Karpas-422 (cell line): ENCODE measurements at regions not wholly inside any gene's neighbourhood (a gene's known extent, or its start where the extent isn't known, plus 50 kb on each side); places are given as distances from the start of the nearest gene placed in this dataset.
A peak's percentile ranks its signal among the peaks of the same experiment; 100 is the strongest.

Experiments used
- DNase-seq: peaks from one replicate; pipeline ENCODE4 v3.0.0-alpha.2; 2015
- H2AFZ ChIP-seq: fragments of 200-600 bp; sonication (generic); 2 replicates; pipeline ENCODE4 v1.6.1; 2014; ENCODE audit warnings: antibody characterized with exemption, low read length, mixed read lengths
- H3K27ac ChIP-seq: fragments of 200-600 bp; sonication (generic); 2 replicates; pipeline ENCODE4 v1.5.1; 2014; ENCODE audit warnings: mild to moderate bottlenecking, low read length, moderate library complexity
- H3K27me3 ChIP-seq: fragments of 200-600 bp; sonication (generic); 2 replicates; pipeline ENCODE4 v1.6.1; 2014; ENCODE audit warnings: low read length, mixed read lengths
- H3K36me3 ChIP-seq: fragments of 200-600 bp; sonication (generic); 2 replicates; pipeline ENCODE4 v1.6.1; 2014; ENCODE audit warnings: low read length, mixed read lengths; ENCODE audit not compliant: insufficient read depth
- H3K4me1 ChIP-seq: fragments of 200-600 bp; sonication (generic); 2 replicates; pipeline ENCODE4 v1.6.1; 2014; ENCODE audit warnings: mild to moderate bottlenecking, low read length, mixed read lengths
- H3K4me2 ChIP-seq: fragments of 200-600 bp; sonication (generic); 2 replicates; pipeline ENCODE4 v1.6.1; 2014; ENCODE audit warnings: low read length, low read depth, mild to moderate bottlenecking; ENCODE audit not compliant: poor library complexity, severe bottlenecking
- H3K4me3 ChIP-seq: fragments of 200-600 bp; sonication (generic); 2 replicates; pipeline ENCODE4 v1.5.1; 2014; ENCODE audit warnings: mild to moderate bottlenecking, antibody characterized with exemption, low read length, mixed read lengths
- H3K79me2 ChIP-seq: fragments of 200-600 bp; sonication (generic); 2 replicates; pipeline ENCODE4 v1.6.1; 2014; ENCODE audit warnings: mild to moderate bottlenecking, low read length, mixed read lengths
- H3K9ac ChIP-seq: fragments of 200-600 bp; sonication (generic); 2 replicates; pipeline ENCODE4 v1.6.0; 2014; ENCODE audit warnings: low read length
- H3K9me2 ChIP-seq: fragments of 200-600 bp; sonication (generic), shearing (Covaris generic); replicated peaks from 2 replicates; pipeline ENCODE4 v1.6.0; 2014; ENCODE audit warnings: mild to moderate bottlenecking, low read length, moderate library complexity; ENCODE audit not compliant: insufficient read depth
- H3K9me3 ChIP-seq: fragments of 300-700, 200-600 bp; sonication (generic); 2 replicates; pipeline ENCODE4 v1.6.1; 2014; ENCODE audit warnings: low read length, mixed read lengths
- H4K20me1 ChIP-seq: fragments of 200-600 bp; sonication (generic); 2 replicates; pipeline ENCODE4 v1.6.1; 2014; ENCODE audit warnings: mild to moderate bottlenecking, antibody characterized with exemption, low read length, low read depth; ENCODE audit not compliant: insufficient read depth

DNA sequence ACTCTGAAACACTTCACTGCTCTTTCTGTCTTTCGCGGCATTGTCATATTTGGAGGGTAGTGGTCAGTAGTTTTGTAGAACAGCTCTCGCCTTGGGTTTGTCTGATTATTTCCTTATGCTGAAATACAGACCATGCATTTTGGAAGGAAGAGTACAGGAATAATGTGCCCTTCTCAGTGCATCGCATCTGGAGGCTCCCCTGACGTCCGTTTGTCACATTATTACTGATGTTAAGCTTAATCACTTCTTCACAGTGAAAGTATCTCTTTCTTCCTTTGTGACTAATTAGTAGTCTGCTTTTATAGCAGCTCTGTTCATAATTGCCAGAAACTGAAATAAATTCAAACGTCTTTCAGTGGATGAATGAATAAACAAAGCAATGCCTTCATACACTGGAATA lies 85.7 kb upstream of the CXADR start:
- Histone ChIP-seq H3K27ac (no peak overlapping the region), H3K4me3 (no peak overlapping the region), H3K79me2 (no peaks in the 10 kb centered on the region), H4K20me1 (no peaks in the 10 kb centered on the region), H3K4me2 (no peak overlapping the region), H3K9me3 (no peaks in the 10 kb centered on the region), H3K9me2 (no peaks in the 10 kb centered on the region), H3K27me3 (0 out of 2 replicates have a peak, but pooled peaks cover 3% of the 10 kb centered on the region), H3K4me1 (peaks cover 33% of the 10 kb centered on the region), H3K9ac (no peak overlapping the region), H3K36me3 (no peaks in the 10 kb centered on the region), H2AFZ (no peak overlapping the region)
- no peak for DNase-seq

DNA sequence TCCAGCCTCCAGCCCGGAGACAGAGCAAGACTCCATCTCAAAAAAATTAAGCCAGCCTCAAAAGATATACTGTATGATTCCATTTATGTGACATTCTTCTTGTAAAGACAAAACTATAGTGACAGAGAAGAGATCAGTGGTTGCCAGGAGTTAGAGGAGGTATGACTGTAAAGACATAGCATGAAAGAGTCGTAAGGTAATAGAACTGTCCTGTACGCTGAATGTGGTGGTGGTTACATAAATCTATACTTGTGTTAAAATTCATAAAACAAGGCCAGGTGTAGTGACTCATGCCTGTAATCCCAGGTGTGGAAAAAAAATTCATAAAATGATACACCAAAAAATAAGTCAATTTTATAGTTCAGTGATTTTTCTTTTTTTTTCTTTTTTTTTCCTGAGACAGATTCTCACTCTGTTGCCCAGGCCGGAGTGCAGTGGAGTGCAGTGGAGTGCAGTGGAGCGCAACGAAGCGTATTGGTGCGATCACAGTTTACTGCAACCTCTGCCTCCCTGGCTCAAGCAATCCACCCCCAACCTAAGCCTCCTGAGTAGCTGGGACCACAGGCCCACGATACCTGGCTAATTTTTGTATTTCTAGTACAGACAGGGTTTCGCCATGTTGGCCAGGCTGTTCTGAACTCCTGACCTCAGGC lies 84.9 kb upstream of the CXADR start:
- Histone ChIP-seq H3K4me1 (peaks cover 33% of the 10 kb centered on the region), H3K36me3 (no peaks in the 10 kb centered on the region), H3K9ac (no peak overlapping the region), H2AFZ (no peak overlapping the region), H3K9me3 (no peaks in the 10 kb centered on the region), H3K27ac (peak overlapping the region; percentile 86), H4K20me1 (no peaks in the 10 kb centered on the region), H3K27me3 (0 out of 2 replicates have a peak, but pooled peaks cover 3% of the 10 kb centered on the region), H3K79me2 (no peaks in the 10 kb centered on the region), H3K4me3 (no peak overlapping the region), H3K9me2 (no peaks in the 10 kb centered on the region), H3K4me2 (peak overlapping the region; percentile 25)
- peak; percentile 82 for DNase-seq

DNA sequence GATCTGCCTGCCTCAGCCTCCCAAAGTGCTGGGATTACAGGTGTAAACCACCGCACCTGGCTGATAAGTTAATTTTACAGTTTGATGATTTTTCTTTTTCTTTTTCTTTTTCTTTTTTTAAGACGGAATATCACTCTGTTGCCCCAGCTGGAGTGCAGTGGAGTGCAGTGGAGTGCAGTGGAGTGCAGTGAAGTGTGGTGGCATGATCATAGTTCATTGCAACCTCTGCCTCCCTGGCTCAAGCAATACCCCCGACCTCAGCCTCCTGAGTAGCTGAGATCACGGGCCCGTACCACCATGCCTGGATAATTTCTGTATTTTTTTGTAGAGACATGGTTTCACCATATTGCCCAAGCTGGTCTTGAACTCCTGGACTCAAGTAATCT lies 84.4 kb upstream of the CXADR start:
- Histone ChIP-seq H3K4me3 (no peak overlapping the region), H3K9ac (no peak overlapping the region), H3K79me2 (no peaks in the 10 kb centered on the region), H3K27me3 (0 out of 2 replicates have a peak, but pooled peaks cover 3% of the 10 kb centered on the region), H3K4me1 (peaks cover 33% of the 10 kb centered on the region), H4K20me1 (no peaks in the 10 kb centered on the region), H3K36me3 (no peaks in the 10 kb centered on the region), H3K9me3 (no peaks in the 10 kb centered on the region), H2AFZ (no peak overlapping the region), H3K4me2 (no peak overlapping the region), H3K27ac (peak overlapping the region; percentile 86), H3K9me2 (no peaks in the 10 kb centered on the region)
- peak; percentile 68 for DNase-seq

DNA sequence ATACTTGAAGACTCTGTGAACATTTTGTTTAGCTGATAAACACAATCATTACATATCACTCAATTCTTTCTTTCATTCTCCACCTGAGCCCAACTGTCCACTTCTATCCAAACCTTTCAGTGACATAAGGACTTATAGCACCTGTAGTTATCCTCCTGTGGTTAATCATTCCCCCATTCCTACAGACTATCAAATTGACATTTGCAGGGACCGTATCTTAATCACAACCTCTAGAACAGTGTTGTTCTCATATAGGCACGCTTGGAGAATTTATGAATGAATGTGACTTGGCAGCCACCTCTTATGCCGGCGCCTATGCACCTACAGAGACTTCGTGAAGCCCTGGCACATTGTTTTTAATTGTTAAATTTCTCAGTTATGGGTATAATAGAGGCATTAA lies 83.9 kb upstream of the CXADR start:
- Histone ChIP-seq H3K9ac (no peak overlapping the region), H3K4me3 (no peak overlapping the region), H3K79me2 (no peaks in the 10 kb centered on the region), H3K9me2 (no peaks in the 10 kb centered on the region), H4K20me1 (no peaks in the 10 kb centered on the region), H3K9me3 (no peaks in the 10 kb centered on the region), H3K4me1 (peaks cover 33% of the 10 kb centered on the region), H3K4me2 (no peak overlapping the region), H3K27ac (peak overlapping the region; percentile 86), H3K27me3 (0 out of 2 replicates have a peak, but pooled peaks cover 3% of the 10 kb centered on the region), H3K36me3 (no peaks in the 10 kb centered on the region), H2AFZ (no peak overlapping the region)
- DNase-seq, result no peak

DNA sequence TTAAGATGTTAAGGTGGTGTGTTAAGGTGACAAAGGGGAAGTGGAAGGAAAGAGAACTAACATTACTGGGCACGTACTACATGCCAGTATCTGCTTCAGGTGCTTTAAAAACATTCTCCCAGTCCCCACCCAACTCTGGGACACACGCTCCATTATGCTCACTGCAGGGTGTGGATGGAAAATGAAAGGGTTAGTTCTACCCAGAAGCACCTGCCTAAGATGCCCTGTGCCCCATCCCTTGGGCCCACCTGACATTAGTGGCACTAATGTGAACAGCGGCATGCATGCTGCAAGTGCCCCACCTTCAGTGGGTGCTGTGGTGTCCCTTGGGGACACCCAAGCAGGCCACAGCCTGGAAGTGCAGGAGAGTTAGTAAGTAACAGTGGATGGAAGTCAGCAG lies 82.9 kb upstream of the CXADR start:
- Histone ChIP-seq H3K36me3 (no peaks in the 10 kb centered on the region), H3K9me2 (no peaks in the 10 kb centered on the region), H3K79me2 (no peaks in the 10 kb centered on the region), H3K4me1 (peaks cover 33% of the 10 kb centered on the region), H3K27ac (no peak overlapping the region), H3K4me2 (peak overlapping the region; percentile 11), H4K20me1 (no peaks in the 10 kb centered on the region), H3K9me3 (no peaks in the 10 kb centered on the region), H3K9ac (no peak overlapping the region), H3K4me3 (no peak overlapping the region), H2AFZ (no peak overlapping the region), H3K27me3 (0 out of 2 replicates have a peak, but pooled peaks cover 3% of the 10 kb centered on the region)
- no peak for DNase-seq

DNA sequence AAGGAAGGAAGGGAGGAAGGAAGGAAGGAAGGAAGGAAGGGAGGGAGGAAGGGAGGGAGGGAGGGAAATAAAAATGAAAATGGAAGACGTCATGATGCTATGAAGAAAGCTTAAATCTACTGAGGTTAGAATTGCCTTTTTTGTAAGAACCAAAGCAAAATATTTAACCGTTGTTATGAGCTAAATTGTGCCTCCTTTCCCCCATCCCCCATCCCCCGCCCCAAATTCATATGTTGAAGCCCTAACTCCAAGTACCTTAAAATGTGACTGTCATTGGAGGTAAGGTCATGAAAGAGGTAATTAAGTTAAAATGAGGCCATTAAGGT lies 80.1 kb upstream of the CXADR start:
- Histone ChIP-seq H3K4me1 (peaks cover 27% of the 10 kb centered on the region), H4K20me1 (no peaks in the 10 kb centered on the region), H3K27ac (no peak overlapping the region)

DNA sequence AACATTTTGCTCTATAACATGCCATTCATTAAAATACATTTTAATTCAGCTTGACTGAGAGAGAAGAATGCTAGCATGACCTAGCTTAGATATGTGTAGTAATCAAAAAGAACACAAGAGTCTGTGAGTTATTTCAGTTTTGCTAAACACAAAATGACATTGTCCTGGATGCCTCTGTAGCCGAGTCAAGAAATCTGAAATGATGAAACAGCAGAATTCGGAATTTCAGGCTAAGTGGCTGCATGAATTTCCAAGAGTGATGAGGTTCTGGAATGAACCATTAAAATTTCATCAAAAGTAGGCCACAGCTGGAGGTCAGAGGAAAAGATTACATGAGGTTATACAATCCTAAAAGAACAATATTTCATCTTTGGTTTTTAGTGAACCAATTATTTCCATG lies 79.1 kb upstream of the CXADR start:
- DNase-seq, result no peak
- Histone ChIP-seq H3K4me3 (no peak overlapping the region), H4K20me1 (no peaks in the 10 kb centered on the region), H3K27ac (no peak overlapping the region), H3K27me3 (no peaks in the 10 kb centered on the region), H3K9me3 (no peaks in the 10 kb centered on the region), H3K9ac (no peak overlapping the region), H2AFZ (no peak overlapping the region), H3K79me2 (no peaks in the 10 kb centered on the region), H3K9me2 (no peaks in the 10 kb centered on the region), H3K4me2 (no peak overlapping the region), H3K4me1 (peaks cover 22% of the 10 kb centered on the region), H3K36me3 (no peaks in the 10 kb centered on the region)

More for the DNA sequence above, 80.1 kb upstream of the CXADR start:
- Histone ChIP-seq H3K9ac (no peak overlapping the region), H3K36me3 (no peaks in the 10 kb centered on the region), H3K79me2 (no peaks in the 10 kb centered on the region), H3K4me2 (no peak overlapping the region), H3K27me3 (no peaks in the 10 kb centered on the region), H3K9me2 (no peaks in the 10 kb centered on the region), H3K4me3 (no peak overlapping the region), H2AFZ (no peak overlapping the region), H3K9me3 (no peaks in the 10 kb centered on the region)
- no peak for DNase-seq

DNA sequence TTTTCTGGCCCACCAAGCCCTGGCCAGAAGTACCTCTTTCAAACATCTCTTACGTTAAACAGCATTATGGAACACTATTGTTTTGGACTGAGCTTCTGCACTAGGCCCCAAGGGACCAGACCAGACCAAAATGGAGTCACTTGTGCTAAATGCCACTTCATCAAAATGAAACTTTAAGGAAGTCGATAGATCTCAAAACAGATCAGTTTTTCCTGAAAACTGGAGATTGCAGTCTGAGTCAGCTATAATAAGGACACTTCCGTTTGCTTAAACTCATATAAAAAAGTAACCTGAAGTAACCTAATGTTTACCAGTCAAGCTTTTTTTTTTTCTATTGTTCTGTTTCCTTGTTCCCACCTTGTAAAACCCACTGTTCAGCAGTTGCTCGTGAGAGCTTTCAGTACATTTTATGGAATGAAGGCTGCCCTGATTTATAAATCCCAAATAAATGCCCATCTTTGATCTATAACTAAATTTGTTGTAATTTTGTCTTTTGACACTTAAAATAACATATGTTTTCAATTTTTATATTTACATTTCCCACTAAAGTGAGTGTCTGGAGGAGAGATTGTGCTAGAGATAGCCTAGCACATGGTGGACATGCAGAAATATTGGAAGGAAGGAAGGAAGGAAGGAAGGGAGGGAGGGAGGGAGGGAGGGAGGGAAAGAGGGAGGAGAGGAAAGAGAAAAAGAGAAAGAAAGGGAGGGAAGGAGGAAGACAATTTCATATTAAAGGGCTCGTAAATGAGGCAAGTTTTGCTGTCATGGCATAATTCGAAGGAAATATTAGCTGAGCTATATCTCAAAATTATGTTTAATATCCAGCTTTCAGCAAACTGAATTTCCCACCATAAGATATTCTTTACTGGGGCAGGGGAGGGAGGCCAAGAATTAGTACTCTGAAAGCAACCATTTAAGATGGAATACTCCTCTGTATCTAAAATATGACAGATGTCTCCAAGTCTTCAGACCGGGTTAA lies 77.0 kb upstream of the CXADR start:
- no peaks in the 10 kb centered on the region for H3K9me2 ChIP-seq
- H3K27ac ChIP-seq, result no peak overlapping the region
- no peaks in the 10 kb centered on the region for H3K36me3 ChIP-seq
- H3K9me3 ChIP-seq, result no peaks in the 10 kb centered on the region
- no peak overlapping the region for H3K4me2 ChIP-seq
- peaks cover 11% of the 10 kb centered on the region for H3K4me1 ChIP-seq
- H3K4me3 ChIP-seq, result no peak overlapping the region
- no peaks in the 10 kb centered on the region for H3K79me2 ChIP-seq
- no peak for DNase-seq
- no peaks in the 10 kb centered on the region for H3K27me3 ChIP-seq
- H4K20me1 ChIP-seq, result no peaks in the 10 kb centered on the region
- H3K9ac ChIP-seq, result no peak overlapping the region
- no peak overlapping the region for H2AFZ ChIP-seq
